ENCODE measurements at regions not wholly inside any gene's neighbourhood (a gene's known extent, or its start where the extent isn't known, plus 50 kb on each side); places are given as distances from the start of the nearest gene placed in this dataset.
"Not testable (repeated sequence)": the region's sequence is repeated elsewhere in the genome, so short reads cannot be mapped to it uniquely, and the experiment has no call there.

GRCh38 chr17:22517716-22518115 is 825.4 kb downstream of the KCNJ18 start:
- H3K4me1 Mint-ChIP-seq = peaks cover 0 to 1% of the 10 kb centered on the region in 2 donors
- no peak overlapping the region for H3K27ac Mint-ChIP-seq

GRCh38 chr17:22518185-22518584 is 825.9 kb downstream of the KCNJ18 start:
- H3K4me3 Mint-ChIP-seq = no peak overlapping the region
- no peaks in the 10 kb centered on the region for H3K36me3 Mint-ChIP-seq
- no peak for DNase-seq
- H3K9me3 Mint-ChIP-seq = peaks cover 5 to 30% (median 21%) of the 10 kb centered on the region in 6 donors
- H3K27me3 Mint-ChIP-seq (ENCODE audit: low read depth in 3 of 3) = no peaks in the 10 kb centered on the region
- peaks cover 0 to 1% of the 10 kb centered on the region in 2 donors for H3K4me1 Mint-ChIP-seq
- H3K27ac Mint-ChIP-seq = no peak overlapping the region

More at GRCh38 chr17:22517716-22518115, 825.4 kb downstream of the KCNJ18 start:
- no peaks in the 10 kb centered on the region for H3K27me3 Mint-ChIP-seq (ENCODE audit: low read depth in 3 of 3)
- no peaks in the 10 kb centered on the region for H3K36me3 Mint-ChIP-seq
- H3K9me3 Mint-ChIP-seq = peaks cover 5 to 33% (median 21%) of the 10 kb centered on the region in 6 donors
- DNase-seq = no peak
- no peak overlapping the region for H3K4me3 Mint-ChIP-seq

GRCh38 chr17:22548873-22549272 is 856.5 kb downstream of the KCNJ18 start:
- H3K27me3 Mint-ChIP-seq (ENCODE audit: low read depth in 3 of 3); DNase-seq; H3K4me1 Mint-ChIP-seq; H3K27ac Mint-ChIP-seq; H3K36me3 Mint-ChIP-seq; H3K4me3 Mint-ChIP-seq: not testable (repeated sequence)
- peaks cover 7 to 19% (median 12%) of the 10 kb centered on the region in 6 donors for H3K9me3 Mint-ChIP-seq

GRCh38 chr17:22551695-22552415 is 859.5 kb downstream of the KCNJ18 start:
- not testable (repeated sequence) for H3K4me3 Mint-ChIP-seq; H3K27me3 Mint-ChIP-seq (ENCODE audit: low read depth in 3 of 3); DNase-seq; H3K36me3 Mint-ChIP-seq; H3K27ac Mint-ChIP-seq; H3K4me1 Mint-ChIP-seq
- peaks cover 7 to 25% (median 19%) of the 10 kb centered on the region in 6 donors for H3K9me3 Mint-ChIP-seq

- H3K4me1 Mint-ChIP-seq = no peaks in the 10 kb centered on the region
- no peak overlapping the region for H3K27ac Mint-ChIP-seq
- no peaks in the 10 kb centered on the region for H3K27me3 Mint-ChIP-seq (ENCODE audit: low read depth in 3 of 3)
- H3K9me3 Mint-ChIP-seq = peaks cover 9 to 52% (median 34%) of the 10 kb centered on the region in 6 donors
- no peaks in the 10 kb centered on the region for H3K36me3 Mint-ChIP-seq
- no peak overlapping the region for H3K4me3 Mint-ChIP-seq
- DNase-seq = no peak
Observed at GRCh38 chr17:22569459-22570143, 877.3 kb downstream of the KCNJ18 start.

DNA sequence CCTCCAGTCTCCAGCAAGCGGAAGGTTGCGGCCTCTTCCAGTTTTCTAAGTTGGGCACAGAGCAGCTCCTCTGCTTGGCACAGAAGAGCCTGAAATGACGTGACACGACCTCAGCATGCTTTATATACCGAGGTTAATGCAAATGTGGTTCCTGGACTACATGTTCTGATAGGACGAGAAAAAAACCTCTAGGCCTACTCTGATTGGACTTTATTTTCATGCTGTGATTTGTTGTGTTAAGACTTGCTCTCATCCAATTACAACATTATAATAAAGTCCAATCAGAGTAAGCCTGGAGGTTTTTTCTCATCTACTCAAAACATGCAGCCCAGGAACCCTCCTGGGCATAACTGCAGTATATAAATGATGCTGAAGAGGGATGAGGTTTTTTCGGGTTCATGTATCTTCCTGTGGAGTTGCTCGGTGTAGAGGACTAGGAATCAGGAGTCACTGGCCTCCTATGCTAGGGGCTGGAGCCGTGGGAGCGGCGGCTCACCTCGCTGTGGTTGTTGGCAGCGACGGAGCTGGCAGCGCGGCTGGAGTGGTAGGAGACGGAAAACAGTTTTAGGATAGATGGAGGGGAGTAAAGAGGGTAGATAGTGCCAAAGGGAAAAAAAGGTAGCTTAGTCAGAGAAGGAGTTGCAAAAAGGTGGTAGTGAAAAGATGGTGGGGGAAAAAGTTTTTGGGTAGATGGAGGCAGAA is 878.0 kb downstream of the KCNJ18 start:
- no peaks in the 10 kb centered on the region for H3K36me3 Mint-ChIP-seq

GRCh38 chr17:22599322-22599721 is 907.0 kb downstream of the KCNJ18 start:
- H3K9me3 Mint-ChIP-seq = peaks cover 8 to 21% (median 13%) of the 10 kb centered on the region in 6 donors
- no peak overlapping the region for H3K27ac Mint-ChIP-seq
- peaks cover 0 to 2% (median 0%) of the 10 kb centered on the region in 3 donors for H3K27me3 Mint-ChIP-seq (ENCODE audit: low read depth in 3 of 3)
- no peaks in the 10 kb centered on the region for H3K4me1 Mint-ChIP-seq
- H3K4me3 Mint-ChIP-seq = no peak overlapping the region
- no peaks in the 10 kb centered on the region for H3K36me3 Mint-ChIP-seq
- DNase-seq = no peak

More for the DNA sequence above, 878.0 kb downstream of the KCNJ18 start:
- Mint-ChIP-seq H3K27me3 (ENCODE audit: low read depth in 3 of 3) (no peaks in the 10 kb centered on the region), H3K4me1 (no peaks in the 10 kb centered on the region), H3K9me3 (peaks cover 9 to 52% (median 35%) of the 10 kb centered on the region in 6 donors), H3K27ac (no peak overlapping the region), H3K4me3 (no peak overlapping the region)
- DNase-seq = no peak

- peaks cover 8 to 22% (median 14%) of the 10 kb centered on the region in 6 donors for H3K9me3 Mint-ChIP-seq
- H3K27me3 Mint-ChIP-seq (ENCODE audit: low read depth in 3 of 3) = peaks cover 0 to 2% (median 0%) of the 10 kb centered on the region in 3 donors
- H3K4me1 Mint-ChIP-seq = no peaks in the 10 kb centered on the region
- no peaks in the 10 kb centered on the region for H3K36me3 Mint-ChIP-seq
- no peak overlapping the region for H3K27ac Mint-ChIP-seq
- H3K4me3 Mint-ChIP-seq = no peak overlapping the region
- no peak for DNase-seq
Observed at GRCh38 chr17:22600644-22601298, 908.4 kb downstream of the KCNJ18 start.
